GM12878 (cell line): ENCODE measurements at regions not wholly inside any gene's neighbourhood (a gene's known extent, or its start where the extent isn't known, plus 50 kb on each side); places are given as distances from the start of the nearest gene placed in this dataset.

Experiments used
- GABPA ChIP-seq: IDR thresholded peaks from 2 replicates; pipeline ENCODE4 v1.6.1; 2014; ENCODE audit warnings: antibody characterized with exemption, low read depth, mild to moderate bottlenecking, inconsistent platforms
- NFXL1 ChIP-seq: fragments of 450-650 bp; IDR thresholded peaks from 2 replicates; pipeline ENCODE4 v1.6.1; 2017; ENCODE audit warnings: antibody characterized with exemption, mild to moderate bottlenecking, borderline replicate concordance
- NR2C1 ChIP-seq: fragments of 450-650 bp; IDR thresholded peaks from 2 replicates; pipeline ENCODE4 v1.6.1; 2017; ENCODE audit warnings: antibody characterized with exemption, mild to moderate bottlenecking, moderate library complexity
- RAD21 ChIP-seq: IDR thresholded peaks from 2 replicates; pipeline ENCODE4 v1.6.1; 2011; ENCODE audit warnings: mild to moderate bottlenecking, low read depth, low read length, moderate library complexity; ENCODE audit not compliant: insufficient read depth
- SUPT20H ChIP-seq: IDR thresholded peaks from 2 replicates; pipeline ENCODE4 v1.6.1; 2011; ENCODE audit warnings: low read depth, mild to moderate bottlenecking, low read length, moderate library complexity, borderline replicate concordance; ENCODE audit not compliant: control insufficient read depth
- TF ChIP-seq, protein P1 (sequence below): fragments of 450-650 bp; IDR thresholded peaks from 2 replicates; pipeline ENCODE4 v1.6.1; 2017; ENCODE audit warnings: mild to moderate bottlenecking, moderate library complexity
- TF ChIP-seq, protein P2 (sequence below): IDR thresholded peaks from 2 replicates; pipeline ENCODE4 v1.6.1; 2012; ENCODE audit warnings: improper control_type of control experiment, low read depth, low read length; ENCODE audit not compliant: insufficient replicate concordance
- TF ChIP-seq, protein P3 (sequence below): fragments of 450-650 bp; IDR thresholded peaks from 2 replicates; pipeline ENCODE4 v1.6.1; 2017; ENCODE audit warnings: mild to moderate bottlenecking

DNA sequence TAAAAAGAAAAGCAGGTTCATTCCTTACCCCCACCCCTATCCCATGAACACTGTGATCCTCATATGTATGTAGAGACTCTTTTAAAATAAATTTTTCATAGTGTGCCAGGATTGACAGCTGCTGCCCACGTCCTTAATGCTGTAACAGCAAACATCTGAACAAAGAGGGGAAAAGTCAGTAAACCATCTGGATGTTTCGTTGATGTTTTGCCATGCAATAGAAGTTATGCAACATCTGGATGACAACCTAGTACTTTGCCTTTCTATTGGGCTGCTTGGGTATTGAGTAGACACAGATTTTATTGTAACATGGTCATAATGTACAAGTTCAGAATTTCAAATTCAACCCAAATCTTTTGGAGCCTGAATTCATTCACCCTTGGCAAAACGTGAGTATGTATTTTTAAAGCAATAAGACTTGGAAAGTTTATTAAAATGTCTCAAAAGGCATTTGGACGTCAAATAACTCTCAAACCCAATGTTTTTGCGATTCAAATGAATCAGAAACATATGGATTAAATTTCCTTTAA is 500.3 kb downstream of the DHX35 start (continued):
- no peak for TF ChIP-seq NFXL1
- TF ChIP-seq, protein P1, sequence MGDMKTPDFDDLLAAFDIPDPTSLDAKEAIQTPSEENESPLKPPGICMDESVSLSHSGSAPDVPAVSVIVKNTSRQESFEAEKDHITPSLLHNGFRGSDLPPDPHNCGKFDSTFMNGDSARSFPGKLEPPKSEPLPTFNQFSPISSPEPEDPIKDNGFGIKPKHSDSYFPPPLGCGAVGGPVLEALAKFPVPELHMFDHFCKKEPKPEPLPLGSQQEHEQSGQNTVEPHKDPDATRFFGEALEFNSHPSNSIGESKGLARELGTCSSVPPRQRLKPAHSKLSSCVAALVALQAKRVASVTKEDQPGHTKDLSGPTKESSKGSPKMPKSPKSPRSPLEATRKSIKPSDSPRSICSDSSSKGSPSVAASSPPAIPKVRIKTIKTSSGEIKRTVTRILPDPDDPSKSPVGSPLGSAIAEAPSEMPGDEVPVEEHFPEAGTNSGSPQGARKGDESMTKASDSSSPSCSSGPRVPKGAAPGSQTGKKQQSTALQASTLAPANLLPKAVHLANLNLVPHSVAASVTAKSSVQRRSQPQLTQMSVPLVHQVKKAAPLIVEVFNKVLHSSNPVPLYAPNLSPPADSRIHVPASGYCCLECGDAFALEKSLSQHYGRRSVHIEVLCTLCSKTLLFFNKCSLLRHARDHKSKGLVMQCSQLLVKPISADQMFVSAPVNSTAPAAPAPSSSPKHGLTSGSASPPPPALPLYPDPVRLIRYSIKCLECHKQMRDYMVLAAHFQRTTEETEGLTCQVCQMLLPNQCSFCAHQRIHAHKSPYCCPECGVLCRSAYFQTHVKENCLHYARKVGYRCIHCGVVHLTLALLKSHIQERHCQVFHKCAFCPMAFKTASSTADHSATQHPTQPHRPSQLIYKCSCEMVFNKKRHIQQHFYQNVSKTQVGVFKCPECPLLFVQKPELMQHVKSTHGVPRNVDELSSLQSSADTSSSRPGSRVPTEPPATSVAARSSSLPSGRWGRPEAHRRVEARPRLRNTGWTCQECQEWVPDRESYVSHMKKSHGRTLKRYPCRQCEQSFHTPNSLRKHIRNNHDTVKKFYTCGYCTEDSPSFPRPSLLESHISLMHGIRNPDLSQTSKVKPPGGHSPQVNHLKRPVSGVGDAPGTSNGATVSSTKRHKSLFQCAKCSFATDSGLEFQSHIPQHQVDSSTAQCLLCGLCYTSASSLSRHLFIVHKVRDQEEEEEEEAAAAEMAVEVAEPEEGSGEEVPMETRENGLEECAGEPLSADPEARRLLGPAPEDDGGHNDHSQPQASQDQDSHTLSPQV = no peak
- TF ChIP-seq NR2C1 = no peak
- TF ChIP-seq SUPT20H = no peak
- TF ChIP-seq, protein P2, sequence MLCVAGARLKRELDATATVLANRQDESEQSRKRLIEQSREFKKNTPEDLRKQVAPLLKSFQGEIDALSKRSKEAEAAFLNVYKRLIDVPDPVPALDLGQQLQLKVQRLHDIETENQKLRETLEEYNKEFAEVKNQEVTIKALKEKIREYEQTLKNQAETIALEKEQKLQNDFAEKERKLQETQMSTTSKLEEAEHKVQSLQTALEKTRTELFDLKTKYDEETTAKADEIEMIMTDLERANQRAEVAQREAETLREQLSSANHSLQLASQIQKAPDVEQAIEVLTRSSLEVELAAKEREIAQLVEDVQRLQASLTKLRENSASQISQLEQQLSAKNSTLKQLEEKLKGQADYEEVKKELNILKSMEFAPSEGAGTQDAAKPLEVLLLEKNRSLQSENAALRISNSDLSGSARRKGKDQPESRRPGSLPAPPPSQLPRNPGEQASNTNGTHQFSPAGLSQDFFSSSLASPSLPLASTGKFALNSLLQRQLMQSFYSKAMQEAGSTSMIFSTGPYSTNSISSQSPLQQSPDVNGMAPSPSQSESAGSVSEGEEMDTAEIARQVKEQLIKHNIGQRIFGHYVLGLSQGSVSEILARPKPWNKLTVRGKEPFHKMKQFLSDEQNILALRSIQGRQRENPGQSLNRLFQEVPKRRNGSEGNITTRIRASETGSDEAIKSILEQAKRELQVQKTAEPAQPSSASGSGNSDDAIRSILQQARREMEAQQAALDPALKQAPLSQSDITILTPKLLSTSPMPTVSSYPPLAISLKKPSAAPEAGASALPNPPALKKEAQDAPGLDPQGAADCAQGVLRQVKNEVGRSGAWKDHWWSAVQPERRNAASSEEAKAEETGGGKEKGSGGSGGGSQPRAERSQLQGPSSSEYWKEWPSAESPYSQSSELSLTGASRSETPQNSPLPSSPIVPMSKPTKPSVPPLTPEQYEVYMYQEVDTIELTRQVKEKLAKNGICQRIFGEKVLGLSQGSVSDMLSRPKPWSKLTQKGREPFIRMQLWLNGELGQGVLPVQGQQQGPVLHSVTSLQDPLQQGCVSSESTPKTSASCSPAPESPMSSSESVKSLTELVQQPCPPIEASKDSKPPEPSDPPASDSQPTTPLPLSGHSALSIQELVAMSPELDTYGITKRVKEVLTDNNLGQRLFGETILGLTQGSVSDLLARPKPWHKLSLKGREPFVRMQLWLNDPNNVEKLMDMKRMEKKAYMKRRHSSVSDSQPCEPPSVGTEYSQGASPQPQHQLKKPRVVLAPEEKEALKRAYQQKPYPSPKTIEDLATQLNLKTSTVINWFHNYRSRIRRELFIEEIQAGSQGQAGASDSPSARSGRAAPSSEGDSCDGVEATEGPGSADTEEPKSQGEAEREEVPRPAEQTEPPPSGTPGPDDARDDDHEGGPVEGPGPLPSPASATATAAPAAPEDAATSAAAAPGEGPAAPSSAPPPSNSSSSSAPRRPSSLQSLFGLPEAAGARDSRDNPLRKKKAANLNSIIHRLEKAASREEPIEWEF = no peak
- TF ChIP-seq RAD21 = no peak
- TF ChIP-seq, protein P3, sequence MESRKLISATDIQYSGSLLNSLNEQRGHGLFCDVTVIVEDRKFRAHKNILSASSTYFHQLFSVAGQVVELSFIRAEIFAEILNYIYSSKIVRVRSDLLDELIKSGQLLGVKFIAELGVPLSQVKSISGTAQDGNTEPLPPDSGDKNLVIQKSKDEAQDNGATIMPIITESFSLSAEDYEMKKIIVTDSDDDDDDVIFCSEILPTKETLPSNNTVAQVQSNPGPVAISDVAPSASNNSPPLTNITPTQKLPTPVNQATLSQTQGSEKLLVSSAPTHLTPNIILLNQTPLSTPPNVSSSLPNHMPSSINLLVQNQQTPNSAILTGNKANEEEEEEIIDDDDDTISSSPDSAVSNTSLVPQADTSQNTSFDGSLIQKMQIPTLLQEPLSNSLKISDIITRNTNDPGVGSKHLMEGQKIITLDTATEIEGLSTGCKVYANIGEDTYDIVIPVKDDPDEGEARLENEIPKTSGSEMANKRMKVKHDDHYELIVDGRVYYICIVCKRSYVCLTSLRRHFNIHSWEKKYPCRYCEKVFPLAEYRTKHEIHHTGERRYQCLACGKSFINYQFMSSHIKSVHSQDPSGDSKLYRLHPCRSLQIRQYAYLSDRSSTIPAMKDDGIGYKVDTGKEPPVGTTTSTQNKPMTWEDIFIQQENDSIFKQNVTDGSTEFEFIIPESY = no peak
- TF ChIP-seq GABPA = no peak
